Mammary epithelial cell (primary cell): ENCODE measurements at regions not wholly inside any gene's neighbourhood (a gene's known extent, or its start where the extent isn't known, plus 50 kb on each side); places are given as distances from the start of the nearest gene placed in this dataset.

Experiments
- CTCF ChIP-seq, 2 donors: IDR thresholded peaks in 1 of 2; conservative IDR thresholded peaks in 1 of 2; 2 replicates each; pipeline ENCODE4 v1.5.1; 2011 to 2012; ENCODE audit warnings: inconsistent platforms in 2 of 2, low read length in 2 of 2, mild to moderate bottlenecking in 2 of 2, control low read depth in 1 of 2, low read depth in 1 of 2; ENCODE audit not compliant: insufficient read depth in 1 of 2; ENCODE audit errors: extremely low read depth in 1 of 2
- EZH2 ChIP-seq: IDR thresholded peaks from 2 replicates; pipeline ENCODE4 v1.6.1; 2012; ENCODE audit warnings: low read length, inconsistent platforms, borderline replicate concordance

DNA sequence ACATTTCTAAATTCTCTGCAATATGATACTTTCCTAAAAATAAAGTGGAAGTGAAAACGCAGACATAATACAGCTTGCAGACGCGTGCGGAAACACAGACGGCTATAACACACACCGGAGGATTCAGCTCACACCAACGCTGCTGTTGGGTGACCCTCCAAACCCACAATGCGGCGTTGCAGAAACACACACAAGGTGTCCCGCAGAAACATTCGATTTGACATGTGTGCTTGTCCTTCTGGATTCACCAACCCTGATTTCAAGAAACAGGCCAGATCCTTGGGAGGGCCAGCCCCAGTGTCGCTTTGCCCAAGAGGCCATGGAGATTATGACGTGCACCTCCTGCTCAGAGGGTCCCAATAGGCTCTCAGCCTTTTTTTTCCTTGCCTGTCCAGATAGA lies 136.7 kb upstream of the TCERG1L start:
- TF ChIP-seq CTCF (conservative IDR thresholded peaks at IDR 0.05 in 1 of 2, IDR thresholded peaks at IDR 0.05 in 1 of 2; ENCODE audit: extremely low read depth in 1 of 2, insufficient read depth in 1 of 2, low read depth in 1 of 2, low read length in 2 of 2) (no peak), EZH2 (no peak)
